Caco-2 (cell line): ENCODE measurements at regions not wholly inside any gene's neighbourhood (a gene's known extent, or its start where the extent isn't known, plus 50 kb on each side); places are given as distances from the start of the nearest gene placed in this dataset.

Experiments used
- BruUV-seq: library from RNA; stranded (reverse); fragments of 400-500 nt; replicated peaks from 2 replicates; lab custom pipeline; 2021; lab: Mats Ljungman, UMichigan
- CTCF ChIA-PET: fragments of 300-600 bp; sonication (Branson Sonifier 250); formaldehyde crosslinking; loops from one replicate; lab custom pipeline; 2022; ENCODE audit warnings: antibody characterized with exemption; lab: Charles Lee
- POLR2A ChIA-PET: fragments of 300-600 bp; sonication (Branson Sonifier 250); formaldehyde crosslinking; loops from one replicate; lab custom pipeline; 2022; ENCODE audit warnings: antibody characterized with exemption; lab: Charles Lee
- DNase-seq, 2 experiments: peaks; one replicate each; pipeline versions ENCODE4 v3.0.0 to v3.0.0-alpha.2; 2020 to 2022
- H3K27me3 ChIP-seq: replicated peaks from 2 replicates; pipeline ENCODE4 v1.6.0; 2011; ENCODE audit warnings: low read length; ENCODE audit not compliant: control insufficient read depth, insufficient read depth
- H3K36me3 ChIP-seq: 2 replicates; pipeline ENCODE4 v1.5.1; 2011; ENCODE audit warnings: low read length; ENCODE audit not compliant: control insufficient read depth, insufficient read depth
- H3K4me1 ChIP-seq: fragments of 250-450 bp; sonication (Bioruptor Pico); 2 replicates; pipeline ENCODE4 v1.5.1; 2020; ENCODE audit warnings: mild to moderate bottlenecking
- H3K4me3 ChIP-seq: 2 replicates; pipeline ENCODE4 v1.5.1; 2011; ENCODE audit warnings: low read depth, mild to moderate bottlenecking, control low read depth, low read length
- H3K9me3 ChIP-seq: fragments of 250-450 bp; sonication (Bioruptor Pico); 2 replicates; pipeline ENCODE4 v1.5.1; 2020; ENCODE audit warnings: mild to moderate bottlenecking, moderate library complexity
- H3K27ac Mint-ChIP-seq: one replicate; pipeline ENCODE4 v1.8.0; 2022; ENCODE audit warnings: mixed read lengths; ENCODE audit not compliant: unreplicated experiment
- H3K27me3 Mint-ChIP-seq: one replicate; pipeline ENCODE4 v1.8.0; 2022; ENCODE audit warnings: mixed read lengths; ENCODE audit not compliant: insufficient read depth, unreplicated experiment
- H3K36me3 Mint-ChIP-seq: one replicate; pipeline ENCODE4 v1.8.0; 2022; ENCODE audit warnings: mild to moderate bottlenecking, mixed read lengths; ENCODE audit not compliant: insufficient read depth, unreplicated experiment
- H3K4me1 Mint-ChIP-seq: one replicate; pipeline ENCODE4 v1.8.0; 2022; ENCODE audit warnings: low read depth, mixed read lengths; ENCODE audit not compliant: unreplicated experiment
- H3K4me3 Mint-ChIP-seq: one replicate; pipeline ENCODE4 v1.8.0; 2022; ENCODE audit warnings: mild to moderate bottlenecking, moderate library complexity, mixed read lengths; ENCODE audit not compliant: unreplicated experiment
- H3K9me3 Mint-ChIP-seq: one replicate; pipeline ENCODE4 v1.8.0; 2022; ENCODE audit warnings: mixed read lengths; ENCODE audit not compliant: unreplicated experiment
- intact Hi-C: fragments of 100-400 bp; cut with micrococcal nuclease; formaldehyde crosslinking; loops from one replicate; pipeline ENCODE4 v1.10.0; 2022; ENCODE audit not compliant: unreplicated experiment
- TF ChIP-seq, protein P1 (sequence below), 2 experiments: fragments of 200-600 bp in 1 of 2; IDR thresholded peaks; 1 replicate in 1 of 2; 2 replicates in 1 of 2; pipeline versions ENCODE4 v1.5.1 to v1.8.0; 2011 to 2022; ENCODE audit warnings: antibody characterized with exemption in 1 of 2, control low read depth in 1 of 2, inconsistent platforms in 1 of 2, low read depth in 1 of 2, low read length in 1 of 2, mild to moderate bottlenecking in 1 of 2, moderate library complexity in 1 of 2; ENCODE audit not compliant: insufficient read depth in 1 of 2, severe bottlenecking in 1 of 2, unreplicated experiment in 1 of 2

DNA sequence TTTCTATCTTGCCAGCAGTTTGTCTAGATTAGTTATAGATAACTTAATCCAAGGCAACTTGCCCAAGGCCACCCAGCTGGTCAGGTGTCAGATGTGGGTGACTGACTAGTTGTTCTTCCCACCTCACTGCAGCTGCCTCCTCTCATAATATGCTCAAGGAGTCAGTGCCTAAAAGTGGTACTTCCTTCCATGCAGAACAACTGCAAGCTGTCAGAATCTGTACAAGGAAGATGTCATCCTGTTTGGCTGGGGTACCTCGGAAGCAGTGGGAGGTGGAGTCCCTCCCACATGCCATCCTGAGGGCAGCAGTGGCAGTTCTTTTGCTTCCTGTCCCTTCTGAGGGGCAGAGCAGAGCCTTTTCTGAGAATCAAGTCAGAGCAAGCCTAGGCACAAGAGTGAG lies 193.2 kb upstream of the RFC3 start:
- Histone ChIP-seq H3K27me3 (no peaks in the 10 kb centered on the region), H3K9me3 (no peaks in the 10 kb centered on the region), H3K4me1 (no peaks in the 10 kb centered on the region), H3K4me3 (no peak overlapping the region), H3K36me3 (no peaks in the 10 kb centered on the region)
- no peak overlapping the region for H3K27ac Mint-ChIP-seq
- TF ChIP-seq, protein P1, sequence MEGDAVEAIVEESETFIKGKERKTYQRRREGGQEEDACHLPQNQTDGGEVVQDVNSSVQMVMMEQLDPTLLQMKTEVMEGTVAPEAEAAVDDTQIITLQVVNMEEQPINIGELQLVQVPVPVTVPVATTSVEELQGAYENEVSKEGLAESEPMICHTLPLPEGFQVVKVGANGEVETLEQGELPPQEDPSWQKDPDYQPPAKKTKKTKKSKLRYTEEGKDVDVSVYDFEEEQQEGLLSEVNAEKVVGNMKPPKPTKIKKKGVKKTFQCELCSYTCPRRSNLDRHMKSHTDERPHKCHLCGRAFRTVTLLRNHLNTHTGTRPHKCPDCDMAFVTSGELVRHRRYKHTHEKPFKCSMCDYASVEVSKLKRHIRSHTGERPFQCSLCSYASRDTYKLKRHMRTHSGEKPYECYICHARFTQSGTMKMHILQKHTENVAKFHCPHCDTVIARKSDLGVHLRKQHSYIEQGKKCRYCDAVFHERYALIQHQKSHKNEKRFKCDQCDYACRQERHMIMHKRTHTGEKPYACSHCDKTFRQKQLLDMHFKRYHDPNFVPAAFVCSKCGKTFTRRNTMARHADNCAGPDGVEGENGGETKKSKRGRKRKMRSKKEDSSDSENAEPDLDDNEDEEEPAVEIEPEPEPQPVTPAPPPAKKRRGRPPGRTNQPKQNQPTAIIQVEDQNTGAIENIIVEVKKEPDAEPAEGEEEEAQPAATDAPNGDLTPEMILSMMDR (IDR thresholded peaks at IDR 0.05; ENCODE audit: insufficient read depth in 1 of 2, low read depth in 1 of 2, low read length in 1 of 2, severe bottlenecking in 1 of 2, unreplicated experiment in 1 of 2), result no peak
- H3K9me3 Mint-ChIP-seq, result no peaks in the 10 kb centered on the region
- H3K4me1 Mint-ChIP-seq, result no peaks in the 10 kb centered on the region
- no peak overlapping the region for H3K4me3 Mint-ChIP-seq
- H3K27me3 Mint-ChIP-seq, result no peaks in the 10 kb centered on the region
- no peaks in the 10 kb centered on the region for H3K36me3 Mint-ChIP-seq
- no peak for DNase-seq
- ChIA-PET POLR2A (no interaction called here), CTCF (no interaction called here)
- intact Hi-C loops, result no loop called here
- no TSS peak for BruUV-seq

GRCh38 chr13:33626407-33626806 lies 191.5 kb upstream of the RFC3 start:
- Mint-ChIP-seq H3K27me3 (no peaks in the 10 kb centered on the region), H3K4me1 (no peaks in the 10 kb centered on the region), H3K9me3 (no peaks in the 10 kb centered on the region), H3K36me3 (no peaks in the 10 kb centered on the region), H3K4me3 (no peak overlapping the region), H3K27ac (no peak overlapping the region)
- H3K27me3 ChIP-seq, result no peaks in the 10 kb centered on the region
- intact Hi-C loops, result no loop called here
- POLR2A ChIA-PET, result no interaction called here
- H3K9me3 ChIP-seq, result no peaks in the 10 kb centered on the region
- H3K4me1 ChIP-seq, result no peaks in the 10 kb centered on the region
- BruUV-seq, result no TSS peak
- CTCF ChIA-PET, result no interaction called here
- no peak for DNase-seq
- TF ChIP-seq, protein P1 (IDR thresholded peaks at IDR 0.05; ENCODE audit: insufficient read depth in 1 of 2, low read depth in 1 of 2, low read length in 1 of 2, severe bottlenecking in 1 of 2, unreplicated experiment in 1 of 2), result no peak
- no peaks in the 10 kb centered on the region for H3K36me3 ChIP-seq
- H3K4me3 ChIP-seq, result no peak overlapping the region

GRCh38 chr13:33628662-33629061 lies 189.3 kb upstream of the RFC3 start:
- intact Hi-C loops, result no loop called here
- no peak overlapping the region for H3K4me3 Mint-ChIP-seq
- Histone ChIP-seq H3K36me3 (no peaks in the 10 kb centered on the region), H3K27me3 (no peaks in the 10 kb centered on the region), H3K4me3 (no peak overlapping the region), H3K9me3 (no peaks in the 10 kb centered on the region), H3K4me1 (peaks cover 10% of the 10 kb centered on the region)
- no peak for DNase-seq
- POLR2A ChIA-PET, result no interaction called here
- no peaks in the 10 kb centered on the region for H3K27me3 Mint-ChIP-seq
- H3K4me1 Mint-ChIP-seq, result peaks cover 4% of the 10 kb centered on the region
- BruUV-seq, result no TSS peak
- no peak overlapping the region for H3K27ac Mint-ChIP-seq
- peaks cover 2% of the 10 kb centered on the region for H3K36me3 Mint-ChIP-seq
- TF ChIP-seq, protein P1 (IDR thresholded peaks at IDR 0.05; ENCODE audit: insufficient read depth in 1 of 2, low read depth in 1 of 2, low read length in 1 of 2, severe bottlenecking in 1 of 2, unreplicated experiment in 1 of 2), result no peak
- CTCF ChIA-PET, result no interaction called here
- H3K9me3 Mint-ChIP-seq, result no peaks in the 10 kb centered on the region
